ENCODE measurements at regions not wholly inside any gene's neighbourhood (a gene's known extent, or its start where the extent isn't known, plus 50 kb on each side); places are given as distances from the start of the nearest gene placed in this dataset.

GRCh38 chr2:34907812-34908211, 1308.7 kb upstream of the FAM98A start:
- no peak for TF ChIP-seq CTCF (IDR thresholded peaks at IDR 0.05)
- TF ChIP-seq POLR2A (IDR thresholded peaks at IDR 0.05), result no peak
